Uterus (tissue), 2 donors: ENCODE measurements at regions not wholly inside any gene's neighbourhood (a gene's known extent, or its start where the extent isn't known, plus 50 kb on each side); places are given as distances from the start of the nearest gene placed in this dataset.

ENCODE experiments used
- CTCF ChIP-seq, 4 experiments: fragments of 200-600 bp in 2 of 4; fragments of 450-650 bp in 2 of 4; sonication (generic) in 2 of 4; IDR thresholded peaks; one replicate each; pipeline ENCODE4 v1.5.1; 2016 to 2019; ENCODE audit warnings: antibody characterized with exemption in 4 of 4, mild to moderate bottlenecking in 2 of 4, moderate library complexity in 1 of 4
- POLR2A ChIP-seq, 2 donors: fragments of 450-650 bp; IDR thresholded peaks; one replicate each; pipeline ENCODE4 v1.6.1; 2016; ENCODE audit warnings: antibody characterized with exemption in 2 of 2, mild to moderate bottlenecking in 1 of 2, moderate library complexity in 1 of 2

GRCh38 chr14:89613260-89614008 is 196.4 kb upstream of the FOXN3 start:
- TF ChIP-seq POLR2A (IDR thresholded peaks at IDR 0.05) = no peak
- no peak for TF ChIP-seq CTCF (IDR thresholded peaks at IDR 0.05)
